GM18507 (cell line): ENCODE measurements at regions not wholly inside any gene's neighbourhood (a gene's known extent, or its start where the extent isn't known, plus 50 kb on each side); places are given as distances from the start of the nearest gene placed in this dataset.
A peak's percentile ranks its signal among the peaks of the same experiment; 100 is the strongest.

Experiments
- DNase-seq: peaks from one replicate; pipeline ENCODE4 v3.0.0; 2011; ENCODE audit warnings: low read depth; ENCODE audit not compliant: insufficient read length; ENCODE audit errors: extremely low spot score
- FAIRE-seq: peaks from 2 replicates; lab custom pipeline; 2011; peaks lifted over from hg19 to GRCh38; lab: Jason Lieb, UNC

DNA sequence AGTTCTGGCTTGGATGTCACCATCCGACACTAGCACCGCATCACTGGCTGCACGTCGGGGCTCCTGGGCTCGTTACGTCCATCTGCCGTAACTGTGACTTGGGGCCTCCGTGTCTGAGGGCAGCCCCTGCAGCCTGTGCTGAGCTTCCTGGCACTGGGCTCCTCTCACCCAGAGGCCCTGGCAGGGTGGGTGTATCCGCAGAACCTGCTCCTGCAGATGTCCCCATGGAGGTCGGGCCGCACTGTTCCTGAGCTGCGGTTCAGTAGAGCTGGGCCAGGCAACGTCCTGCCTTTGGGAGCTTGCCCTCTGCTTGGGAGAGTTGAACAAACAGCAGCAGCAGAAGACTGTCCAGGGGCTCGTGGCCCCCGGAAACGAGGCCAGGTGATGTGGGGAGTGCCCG is 71.4 kb downstream of the RGS12 start:
- no peak for FAIRE-seq
- no peak for DNase-seq

GRCh38 chr4:3364634-3365314 is 72.0 kb downstream of the RGS12 start:
- FAIRE-seq: no peak

DNA sequence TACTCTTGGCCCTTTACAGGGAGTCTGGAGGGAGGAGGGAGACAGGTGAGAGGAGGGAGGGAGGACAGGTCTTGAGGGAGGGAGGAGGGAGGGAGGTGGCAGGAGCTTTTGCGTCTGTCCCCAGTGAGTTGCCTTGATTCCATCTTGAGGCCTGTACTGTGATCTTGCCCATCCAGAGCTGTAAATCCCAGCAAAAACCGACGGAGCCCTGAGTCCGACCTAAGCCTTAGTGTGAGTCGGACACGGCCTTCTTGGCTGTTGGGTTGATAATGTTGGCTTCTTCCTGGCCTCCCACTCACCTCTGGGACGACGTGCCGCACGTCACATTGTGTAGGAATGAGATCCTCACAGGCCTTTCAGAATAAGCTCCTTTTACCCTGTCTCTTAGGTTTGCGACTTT is 72.5 kb downstream of the RGS12 start:
- DNase-seq (no peak), FAIRE-seq (no peak)

More at GRCh38 chr4:3364634-3365314, 72.0 kb downstream of the RGS12 start:
- no peak for DNase-seq

- DNase-seq (no peak), FAIRE-seq (no peak)
Observed at GRCh38 chr4:3365871-3366842, 73.3 kb downstream of the RGS12 start.

- FAIRE-seq (no peak), DNase-seq (no peak)
Observed at GRCh38 chr4:3366893-3367775, 74.3 kb downstream of the RGS12 start.

- no peak for FAIRE-seq
- no peak for DNase-seq
Observed at GRCh38 chr4:3367866-3368265, 73.9 kb upstream of the HGFAC start.

DNA sequence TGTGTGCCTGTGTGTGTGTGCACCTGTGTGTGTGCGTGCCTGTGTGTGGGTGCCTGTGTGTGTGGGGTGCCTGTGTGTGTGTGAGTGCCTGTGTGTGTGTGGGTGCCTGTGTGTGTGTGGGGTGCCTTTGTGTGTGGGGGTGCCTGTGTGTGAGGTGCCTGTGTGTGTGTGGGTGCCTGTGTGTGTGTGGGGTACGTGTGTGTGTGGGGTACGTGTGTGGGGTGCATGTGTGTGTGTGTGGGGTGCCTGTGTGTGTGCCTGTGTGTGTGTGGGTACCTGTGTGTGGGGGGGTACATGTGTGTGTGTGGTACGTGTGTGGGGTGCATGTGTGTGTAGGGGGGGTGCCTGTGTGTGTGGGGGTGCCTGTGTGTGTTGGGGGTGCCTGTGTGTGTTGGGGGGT is 73.4 kb upstream of the HGFAC start:
- FAIRE-seq: no peak
- no peak for DNase-seq

DNA sequence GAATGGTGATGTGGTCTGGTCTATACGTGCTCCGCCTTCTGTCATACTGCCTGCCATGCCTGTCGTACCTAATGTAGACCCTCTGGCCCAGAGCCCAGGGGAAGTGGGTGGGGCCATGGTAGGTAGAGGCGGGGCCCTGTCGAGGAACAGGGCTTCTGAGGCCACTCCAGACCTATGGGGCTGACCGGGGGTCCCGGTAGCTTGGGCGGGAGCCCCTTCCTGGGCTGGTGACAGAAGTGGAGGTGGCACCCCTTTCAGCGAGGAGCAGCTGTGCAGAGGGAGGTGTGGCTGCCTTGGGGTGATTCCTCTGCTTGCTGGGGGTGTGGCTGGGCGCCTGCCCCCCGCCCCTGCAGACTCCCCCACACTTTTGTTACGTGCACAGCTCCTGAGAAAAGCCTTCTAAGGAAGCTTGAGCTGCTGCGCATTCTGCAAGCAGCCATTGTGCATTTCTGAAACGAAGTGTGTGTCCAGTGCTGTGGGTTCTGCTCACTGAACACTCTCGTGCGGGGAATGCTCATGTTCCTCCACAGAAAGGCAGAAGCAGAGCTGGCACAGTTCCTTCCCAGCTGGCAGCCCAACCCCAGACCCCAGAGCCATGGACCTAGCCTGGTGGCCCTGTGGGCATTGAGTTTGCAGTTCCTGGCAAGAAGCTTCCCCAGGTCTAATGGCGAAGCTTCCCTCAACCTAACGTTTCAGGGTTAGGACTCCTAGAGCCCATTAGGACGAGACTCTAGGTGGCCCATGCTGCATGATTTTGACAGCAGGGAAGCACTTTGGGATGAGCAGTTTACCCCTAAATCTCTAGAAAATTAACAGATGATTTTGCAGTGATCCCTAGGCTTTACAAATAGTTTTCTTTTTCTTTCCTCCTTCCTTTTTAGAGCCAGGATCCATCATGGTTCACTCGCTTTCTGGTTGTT is 72.7 kb upstream of the HGFAC start:
- no peak for FAIRE-seq

DNA sequence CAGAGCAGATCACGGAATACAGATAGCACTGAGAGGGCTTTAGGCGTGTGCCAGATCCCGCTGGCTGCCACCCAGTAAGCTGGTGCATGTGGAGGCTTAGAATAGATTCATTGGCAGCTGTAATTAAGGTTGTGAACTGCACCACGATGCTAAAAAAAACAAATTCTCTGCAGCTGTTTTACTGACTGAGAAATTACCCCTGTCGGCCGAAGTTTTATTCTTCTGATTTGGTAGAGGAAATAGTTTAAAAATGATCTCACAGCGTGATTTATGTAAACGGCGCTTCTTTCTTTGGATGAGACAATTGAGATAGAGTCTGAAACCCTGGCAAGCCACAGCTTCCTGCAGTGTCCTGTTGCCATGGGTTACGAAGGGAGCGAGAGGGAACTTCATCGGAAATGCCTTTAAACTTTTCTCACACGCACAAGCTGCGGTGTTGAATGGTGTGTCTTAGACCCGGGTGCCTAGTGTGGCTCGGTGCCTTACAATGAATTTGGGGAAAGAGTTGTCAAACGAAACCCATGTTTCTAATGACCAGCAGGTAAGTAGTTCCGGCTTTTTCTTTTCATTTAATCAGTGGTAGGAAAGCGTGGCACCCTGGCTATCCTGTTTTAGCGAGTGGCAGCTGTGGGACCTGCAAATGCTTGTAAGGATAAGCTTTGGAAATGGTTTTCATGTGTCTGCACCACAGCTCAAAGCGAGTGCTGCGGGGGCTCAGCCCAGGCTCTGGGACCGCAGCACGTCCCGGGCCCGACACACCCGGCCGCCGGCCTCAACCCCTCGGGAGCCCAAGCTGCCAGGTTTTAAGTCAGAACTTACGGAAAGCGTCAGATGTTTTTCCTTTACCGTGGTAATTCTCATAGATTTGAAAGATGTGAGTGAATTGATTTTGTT is 71.7 kb upstream of the HGFAC start:
- no peak for DNase-seq
- peak; percentile 61 for FAIRE-seq

More for the DNA sequence above, 72.7 kb upstream of the HGFAC start:
- no peak for DNase-seq

- no peak for FAIRE-seq
- no peak for DNase-seq
Observed at GRCh38 chr4:3371033-3372001, 70.5 kb upstream of the HGFAC start.

- FAIRE-seq (no peak), DNase-seq (no peak)
Observed at GRCh38 chr4:3372264-3372932, 69.4 kb upstream of the HGFAC start.

GRCh38 chr4:3372933-3373465 is 68.8 kb upstream of the HGFAC start:
- FAIRE-seq (peak; percentile 84), DNase-seq (no peak)

- FAIRE-seq (no peak), DNase-seq (no peak)
Observed at GRCh38 chr4:3373468-3373867, 68.3 kb upstream of the HGFAC start.

DNA sequence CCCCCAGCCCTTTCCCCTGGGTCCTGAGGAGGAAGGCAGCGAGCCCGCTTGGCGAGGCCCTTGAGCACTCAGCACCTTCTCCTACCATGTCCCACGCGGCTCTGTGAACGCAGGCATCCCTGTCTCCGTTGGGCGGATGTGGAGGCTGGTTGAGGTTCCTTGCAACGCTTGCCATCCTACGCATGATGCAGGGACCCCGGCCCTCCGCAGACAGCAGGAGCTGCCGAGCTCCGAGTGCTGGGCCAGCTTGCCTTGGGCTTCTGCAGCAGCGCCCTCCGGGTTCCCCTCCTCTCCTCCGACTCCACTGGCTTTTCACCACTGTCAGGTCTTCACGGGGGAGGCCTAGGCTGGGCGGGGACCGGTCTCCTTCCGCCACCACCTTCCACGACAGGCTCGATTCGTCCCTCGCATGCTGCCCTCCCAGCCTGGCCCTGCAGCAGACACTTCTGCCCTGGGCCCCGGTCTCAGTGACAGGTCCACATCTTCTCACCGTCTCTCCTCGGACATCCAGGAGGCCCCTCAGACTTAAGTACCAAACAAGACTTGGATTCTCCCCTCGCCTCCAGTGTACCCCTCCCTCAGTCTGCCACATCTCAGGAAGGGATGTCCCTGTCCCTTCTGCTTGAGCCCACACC is 67.6 kb upstream of the HGFAC start:
- DNase-seq (no peak), FAIRE-seq (no peak)

DNA sequence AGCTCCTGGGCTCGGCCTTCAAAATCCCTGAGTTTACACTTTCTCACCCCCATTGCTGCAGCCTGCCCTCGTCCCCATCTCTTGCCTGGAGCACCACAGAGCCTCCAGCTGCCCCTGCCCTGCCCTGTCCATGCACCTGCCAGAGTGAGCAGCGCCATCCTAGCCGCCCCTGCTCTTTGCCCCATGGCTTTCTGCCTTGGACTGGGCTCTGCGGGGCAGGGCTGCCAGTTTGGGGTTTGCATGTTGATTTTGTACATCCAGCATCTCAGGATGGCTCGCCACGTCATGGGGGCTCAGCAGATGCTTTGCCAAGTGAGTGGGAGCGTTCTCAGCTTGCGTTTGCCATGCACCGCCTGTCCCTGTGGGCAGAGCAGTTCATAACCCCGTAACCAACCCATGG is 67.1 kb upstream of the HGFAC start:
- FAIRE-seq (no peak), DNase-seq (no peak)

- DNase-seq (no peak), FAIRE-seq (no peak)
Observed at GRCh38 chr4:3375688-3376087, 66.1 kb upstream of the HGFAC start.
